ENCODE measurements at regions not wholly inside any gene's neighbourhood (a gene's known extent, or its start where the extent isn't known, plus 50 kb on each side); places are given as distances from the start of the nearest gene placed in this dataset.

- TF ChIP-seq POLR2A (IDR thresholded peaks at IDR 0.05; ENCODE audit: extremely low read depth, insufficient read length) (no peak), MAX (IDR thresholded peaks at IDR 0.05; ENCODE audit: low read depth, low read length) (no peak), MYC (IDR thresholded peaks at IDR 0.05; ENCODE audit: low read depth, low read length) (no peak), CTCF (IDR thresholded peaks at IDR 0.05; ENCODE audit: low read depth, low read length) (no peak)
These were observed 532.4 kb upstream of the NBEA start for GRCh38 chr13:34409496-34410182.

GRCh38 chr13:34410678-34411077 is 531.4 kb upstream of the NBEA start:
- H3K4me3 ChIP-seq (ENCODE audit: low read depth, low read length) = no peak overlapping the region
- TF ChIP-seq CTCF (IDR thresholded peaks at IDR 0.05; ENCODE audit: low read depth, low read length) = no peak
- no peak for TF ChIP-seq MYC (IDR thresholded peaks at IDR 0.05; ENCODE audit: low read depth, low read length)
- TF ChIP-seq POLR2A (IDR thresholded peaks at IDR 0.05; ENCODE audit: extremely low read depth, insufficient read length) = no peak
- no peak for TF ChIP-seq MAX (IDR thresholded peaks at IDR 0.05; ENCODE audit: low read depth, low read length)
- DNase-seq (ENCODE audit: low read depth) = no peak

More at GRCh38 chr13:34409496-34410182, 532.4 kb upstream of the NBEA start:
- no peak for DNase-seq (ENCODE audit: low read depth)
- H3K4me3 ChIP-seq (ENCODE audit: low read depth, low read length) = no peak overlapping the region

GRCh38 chr13:34411177-34411576 is 530.9 kb upstream of the NBEA start:
- H3K4me3 ChIP-seq (ENCODE audit: low read depth, low read length) = no peak overlapping the region
- no peak for DNase-seq (ENCODE audit: low read depth)
- TF ChIP-seq MYC (IDR thresholded peaks at IDR 0.05; ENCODE audit: low read depth, low read length) (no peak), CTCF (IDR thresholded peaks at IDR 0.05; ENCODE audit: low read depth, low read length) (no peak), MAX (IDR thresholded peaks at IDR 0.05; ENCODE audit: low read depth, low read length) (no peak), POLR2A (IDR thresholded peaks at IDR 0.05; ENCODE audit: extremely low read depth, insufficient read length) (no peak)

GRCh38 chr13:34411894-34412293 is 530.2 kb upstream of the NBEA start:
- TF ChIP-seq MYC (IDR thresholded peaks at IDR 0.05; ENCODE audit: low read depth, low read length) = no peak
- no peak for TF ChIP-seq POLR2A (IDR thresholded peaks at IDR 0.05; ENCODE audit: extremely low read depth, insufficient read length)
- TF ChIP-seq MAX (IDR thresholded peaks at IDR 0.05; ENCODE audit: low read depth, low read length) = no peak
- TF ChIP-seq CTCF (IDR thresholded peaks at IDR 0.05; ENCODE audit: low read depth, low read length) = no peak
- no peak for DNase-seq (ENCODE audit: low read depth)
- no peak overlapping the region for H3K4me3 ChIP-seq (ENCODE audit: low read depth, low read length)

GRCh38 chr13:34412295-34412694 is 529.8 kb upstream of the NBEA start:
- no peak for DNase-seq (ENCODE audit: low read depth)

More at GRCh38 chr13:34412295-34412694, 529.8 kb upstream of the NBEA start:
- TF ChIP-seq POLR2A (IDR thresholded peaks at IDR 0.05; ENCODE audit: extremely low read depth, insufficient read length) = no peak
- TF ChIP-seq MAX (IDR thresholded peaks at IDR 0.05; ENCODE audit: low read depth, low read length) = no peak
- no peak for TF ChIP-seq MYC (IDR thresholded peaks at IDR 0.05; ENCODE audit: low read depth, low read length)
- TF ChIP-seq CTCF (IDR thresholded peaks at IDR 0.05; ENCODE audit: low read depth, low read length) = no peak
- no peak overlapping the region for H3K4me3 ChIP-seq (ENCODE audit: low read depth, low read length)
